ENCODE measurements at regions not wholly inside any gene's neighbourhood (a gene's known extent, or its start where the extent isn't known, plus 50 kb on each side); places are given as distances from the start of the nearest gene placed in this dataset.
"Not testable (repeated sequence)": the region's sequence is repeated elsewhere in the genome, so short reads cannot be mapped to it uniquely, and the experiment has no call there.

- DNase-seq (ENCODE audit: insufficient read length, low spot score) (no peak), FAIRE-seq (no peak)
Measured at GRCh38 chr4:64216741-64217140, 192.5 kb downstream of the TECRL start.

GRCh38 chr4:64205376-64205775, 203.9 kb downstream of the TECRL start:
- no peak for FAIRE-seq
- no peak for DNase-seq (ENCODE audit: insufficient read length, low spot score)

GRCh38 chr4:64200001-64200555, 209.2 kb downstream of the TECRL start:
- no peak for FAIRE-seq

GRCh38 chr4:64195582-64195981, 213.7 kb downstream of the TECRL start:
- DNase-seq (ENCODE audit: insufficient read length, low spot score) (no peak), FAIRE-seq (no peak)

More at GRCh38 chr4:64200001-64200555, 209.2 kb downstream of the TECRL start:
- no peak for DNase-seq (ENCODE audit: insufficient read length, low spot score)

- no peak for DNase-seq (ENCODE audit: insufficient read length, low spot score)
- FAIRE-seq: no peak
Measured at GRCh38 chr4:64192731-64193412, 216.4 kb downstream of the TECRL start.

- DNase-seq (ENCODE audit: insufficient read length, low spot score) (no peak), FAIRE-seq (no peak)
Measured at GRCh38 chr4:64174247-64174882, 234.9 kb downstream of the TECRL start.

GRCh38 chr4:64166365-64166764, 242.9 kb downstream of the TECRL start:
- no peak for DNase-seq (ENCODE audit: insufficient read length, low spot score)
- no peak for FAIRE-seq

- peak; percentile 10 for DNase-seq (ENCODE audit: insufficient read length, low spot score)
Measured at GRCh38 chr4:64158648-64159326, 250.5 kb downstream of the TECRL start.

GRCh38 chr4:64157397-64157796, 251.9 kb downstream of the TECRL start:
- FAIRE-seq (no peak), DNase-seq (ENCODE audit: insufficient read length, low spot score) (no peak)

More at GRCh38 chr4:64158648-64159326, 250.5 kb downstream of the TECRL start:
- no peak for FAIRE-seq

GRCh38 chr4:64156253-64156652, 253.0 kb downstream of the TECRL start:
- no peak for DNase-seq (ENCODE audit: insufficient read length, low spot score)
- FAIRE-seq: no peak

- no peak for FAIRE-seq
Measured at GRCh38 chr4:64146030-64146429, 263.2 kb downstream of the TECRL start.

GRCh38 chr4:64144994-64145393, 264.3 kb downstream of the TECRL start:
- DNase-seq (ENCODE audit: insufficient read length, low spot score): no peak
- no peak for FAIRE-seq

More at GRCh38 chr4:64146030-64146429, 263.2 kb downstream of the TECRL start:
- DNase-seq (ENCODE audit: insufficient read length, low spot score): no peak

GRCh38 chr4:64130907-64131306, 278.3 kb downstream of the TECRL start:
- no peak for DNase-seq (ENCODE audit: insufficient read length, low spot score)
- no peak for FAIRE-seq

- DNase-seq (ENCODE audit: insufficient read length, low spot score) (no peak), FAIRE-seq (no peak)
Measured at GRCh38 chr4:64125354-64125753, 283.9 kb downstream of the TECRL start.

- DNase-seq (ENCODE audit: insufficient read length, low spot score) (no peak), FAIRE-seq (no peak)
Measured at GRCh38 chr4:64121803-64122202, 287.4 kb downstream of the TECRL start.

- FAIRE-seq (no peak), DNase-seq (ENCODE audit: insufficient read length, low spot score) (no peak)
Measured at GRCh38 chr4:64105903-64106302, 303.3 kb downstream of the TECRL start.

GRCh38 chr4:64095398-64095797, 313.9 kb downstream of the TECRL start:
- DNase-seq (ENCODE audit: insufficient read length, low spot score) (no peak), FAIRE-seq (no peak)

GRCh38 chr4:64079316-64079715, 329.9 kb downstream of the TECRL start:
- FAIRE-seq: no peak
- DNase-seq (ENCODE audit: insufficient read length, low spot score): no peak

- FAIRE-seq (no peak), DNase-seq (ENCODE audit: insufficient read length, low spot score) (no peak)
Measured at GRCh38 chr4:64068096-64068495, 341.2 kb downstream of the TECRL start.

- DNase-seq (ENCODE audit: insufficient read length, low spot score) (no peak), FAIRE-seq (no peak)
Measured at GRCh38 chr4:64062991-64063390, 346.3 kb downstream of the TECRL start.

- FAIRE-seq; DNase-seq (ENCODE audit: insufficient read length, low spot score): not testable (repeated sequence)
Measured at GRCh38 chr4:64037033-64037432, 372.2 kb downstream of the TECRL start.
